AG04449 (cell line): ENCODE measurements at regions not wholly inside any gene's neighbourhood (a gene's known extent, or its start where the extent isn't known, plus 50 kb on each side); places are given as distances from the start of the nearest gene placed in this dataset.

Experiments used
- CTCF ChIA-PET: fragments of 350-600 bp; formaldehyde crosslinking; extraction: SDS; loops from one replicate; lab custom pipeline; 2021; ENCODE audit warnings: antibody characterized with exemption; lab: Yijun Ruan, JAX
- POLR2A ChIA-PET: fragments of 400-600, 350-600 bp; formaldehyde crosslinking; extraction: SDS; loops from one replicate; lab custom pipeline; 2020; ENCODE audit warnings: antibody characterized with exemption, inconsistent platforms; lab: Yijun Ruan, JAX
- DNase-seq: peaks from one replicate; pipeline ENCODE4 v3.0.0-alpha.2; 2010; ENCODE audit warnings: low read depth, low spot score
- H3K4me3 ChIP-seq: 2 replicates; pipeline ENCODE4 v1.5.1; 2011; ENCODE audit warnings: low read depth, mild to moderate bottlenecking, control low read depth, low read length
- CTCF ChIP-seq: IDR thresholded peaks from one replicate; pipeline ENCODE4 v1.5.1; 2011; ENCODE audit warnings: mild to moderate bottlenecking, moderate library complexity, low read length, control low read depth, inconsistent platforms; ENCODE audit not compliant: insufficient read depth; ENCODE audit errors: missing control alignments

- TF ChIP-seq CTCF = no peak
- DNase-seq = no peak
- ChIA-PET POLR2A (no interaction called here), CTCF (no interaction called here)
- no peak overlapping the region for H3K4me3 ChIP-seq
These were observed 143.7 kb upstream of the ATXN1 start for GRCh38 chr6:16904957-16905356.

GRCh38 chr6:16903470-16903869 lies 142.2 kb upstream of the ATXN1 start:
- ChIA-PET CTCF (interaction anchor here (0.6 to 1.3 kb wide), 2 partner anchors 11 to 63 kb away, joined by 3 read pairs; no protein-coding TSS in a partner anchor), POLR2A (no interaction called here)
- TF ChIP-seq CTCF = no peak
- no peak overlapping the region for H3K4me3 ChIP-seq
- DNase-seq = no peak

GRCh38 chr6:16902502-16902901 lies 141.2 kb upstream of the ATXN1 start:
- POLR2A ChIA-PET = no interaction called here
- DNase-seq = no peak
- H3K4me3 ChIP-seq = no peak overlapping the region
- CTCF ChIA-PET = interaction anchor here (1.2 to 1.3 kb wide), 4 partner anchors 10 to 62 kb away, joined by 3 read pairs; no protein-coding TSS in a partner anchor
- TF ChIP-seq CTCF = no peak

DNA sequence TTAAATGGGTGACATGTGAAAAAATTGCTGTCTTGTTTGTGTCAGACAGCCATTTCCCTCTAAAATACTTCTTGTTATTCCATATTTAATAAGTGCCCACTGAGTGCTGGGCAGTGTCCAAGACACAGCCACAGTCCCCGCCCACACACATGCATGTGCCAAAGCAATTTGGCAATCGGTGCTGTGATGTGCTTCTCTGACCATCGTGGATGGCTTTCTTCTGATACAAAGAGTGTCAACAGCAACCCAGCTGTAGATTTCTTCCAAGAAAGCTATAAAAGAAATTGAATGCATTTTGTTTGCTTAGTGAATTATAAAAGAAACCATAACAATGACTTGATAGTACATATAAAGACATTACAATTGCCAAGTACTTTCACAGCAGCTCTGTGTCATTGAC lies 140.5 kb upstream of the ATXN1 start:
- H3K4me3 ChIP-seq = no peak overlapping the region
- POLR2A ChIA-PET = no interaction called here
- TF ChIP-seq CTCF = no peak
- DNase-seq = no peak
- CTCF ChIA-PET = interaction anchor here (1.2 to 1.3 kb wide), 3 partner anchors 10 to 63 kb away, joined by 3 read pairs; no protein-coding TSS in a partner anchor

DNA sequence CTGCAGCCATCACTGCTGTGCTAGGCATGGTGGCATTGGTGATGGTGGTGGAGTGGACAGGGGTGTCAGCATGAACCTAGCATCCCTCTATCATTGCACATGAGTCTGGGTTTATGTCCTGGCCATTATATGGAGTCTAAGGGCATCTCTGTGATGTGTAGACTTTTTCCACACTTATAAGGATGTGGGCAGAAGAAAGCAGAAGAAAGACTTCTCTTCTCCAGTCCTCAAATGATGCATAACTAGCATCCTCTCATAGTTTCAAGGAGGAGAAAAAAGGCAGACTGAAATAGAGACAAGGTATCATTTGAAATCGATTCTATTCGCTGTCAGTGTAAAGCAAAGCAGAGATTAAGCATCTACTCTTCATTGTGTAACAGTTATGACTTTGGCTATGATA lies 140.0 kb upstream of the ATXN1 start:
- ChIA-PET CTCF (interaction anchor here (1.3 kb wide), 1 partner anchor 61 kb away, joined by 3 read pairs; no protein-coding TSS in a partner anchor), POLR2A (no interaction called here)
- H3K4me3 ChIP-seq = no peak overlapping the region
- TF ChIP-seq CTCF = no peak
- no peak for DNase-seq

DNA sequence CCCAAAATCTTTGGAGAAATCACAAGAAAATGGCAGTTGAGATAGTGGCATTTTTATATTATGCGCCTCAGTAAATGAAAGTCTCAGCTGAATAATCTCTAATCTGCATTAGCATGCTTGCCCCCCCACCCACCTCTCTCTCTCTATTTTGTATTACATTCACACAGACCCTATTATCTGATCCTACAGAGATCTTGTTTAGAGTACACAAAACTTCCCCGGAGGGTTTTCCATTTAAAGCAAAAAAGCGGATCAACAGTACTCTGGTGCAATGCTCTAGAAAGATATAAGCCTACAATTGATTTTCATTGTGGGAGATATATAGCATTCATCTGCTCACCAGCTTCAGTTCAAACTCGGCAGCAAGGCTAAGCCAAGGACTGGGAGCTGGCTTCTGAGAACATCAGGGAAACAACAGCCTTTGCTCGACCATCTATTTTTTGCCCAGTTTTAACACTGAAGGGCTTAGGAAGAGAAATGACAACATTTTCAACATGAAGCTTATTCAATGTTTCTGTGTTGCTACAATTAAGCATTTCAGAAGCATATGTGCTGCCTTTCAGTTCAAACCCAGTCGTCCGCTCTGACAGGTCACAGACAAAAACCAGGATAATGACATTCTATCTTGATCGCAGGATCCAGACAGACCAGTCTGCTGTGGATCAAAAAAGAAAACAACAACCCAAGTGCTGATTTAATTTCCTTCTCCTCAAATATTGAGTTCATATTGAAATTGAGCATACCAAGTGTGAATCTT lies 137.6 kb upstream of the ATXN1 start:
- DNase-seq = no peak
- no peak for TF ChIP-seq CTCF
- ChIA-PET CTCF (no interaction called here), POLR2A (interaction anchor here (0.6 kb wide), 1 partner anchor 120 kb away, joined by 3 read pairs; no protein-coding TSS in a partner anchor)
- H3K4me3 ChIP-seq = no peak overlapping the region
